ENCODE measurements at regions not wholly inside any gene's neighbourhood (a gene's known extent, or its start where the extent isn't known, plus 50 kb on each side); places are given as distances from the start of the nearest gene placed in this dataset.

DNA sequence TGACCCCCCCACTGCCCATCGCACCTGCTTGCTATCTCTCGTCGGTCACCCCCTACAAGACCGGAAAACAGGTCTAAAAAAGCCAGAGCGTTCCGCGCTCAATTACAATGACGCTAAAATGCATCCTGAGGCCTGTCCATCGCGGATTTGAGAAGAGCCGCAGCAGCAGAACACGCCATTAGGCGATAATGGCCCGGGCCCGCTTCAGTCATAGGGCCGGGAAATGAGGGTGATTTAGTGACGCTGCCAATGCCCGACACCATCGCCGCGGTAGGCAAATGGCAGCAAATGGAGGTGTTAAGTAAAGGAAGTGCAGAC lies 64.1 kb upstream of the SSX2IP start (continued):
- TF ChIP-seq ZSCAN18 (CRISPR knock-in tag; IDR thresholded peaks at IDR 0.05) (no peak), TP53 (CRISPR knock-in tag; IDR thresholded peaks at IDR 0.05) (no peak), ZNF671 (CRISPR knock-in tag; IDR thresholded peaks at IDR 0.05) (no peak)

DNA sequence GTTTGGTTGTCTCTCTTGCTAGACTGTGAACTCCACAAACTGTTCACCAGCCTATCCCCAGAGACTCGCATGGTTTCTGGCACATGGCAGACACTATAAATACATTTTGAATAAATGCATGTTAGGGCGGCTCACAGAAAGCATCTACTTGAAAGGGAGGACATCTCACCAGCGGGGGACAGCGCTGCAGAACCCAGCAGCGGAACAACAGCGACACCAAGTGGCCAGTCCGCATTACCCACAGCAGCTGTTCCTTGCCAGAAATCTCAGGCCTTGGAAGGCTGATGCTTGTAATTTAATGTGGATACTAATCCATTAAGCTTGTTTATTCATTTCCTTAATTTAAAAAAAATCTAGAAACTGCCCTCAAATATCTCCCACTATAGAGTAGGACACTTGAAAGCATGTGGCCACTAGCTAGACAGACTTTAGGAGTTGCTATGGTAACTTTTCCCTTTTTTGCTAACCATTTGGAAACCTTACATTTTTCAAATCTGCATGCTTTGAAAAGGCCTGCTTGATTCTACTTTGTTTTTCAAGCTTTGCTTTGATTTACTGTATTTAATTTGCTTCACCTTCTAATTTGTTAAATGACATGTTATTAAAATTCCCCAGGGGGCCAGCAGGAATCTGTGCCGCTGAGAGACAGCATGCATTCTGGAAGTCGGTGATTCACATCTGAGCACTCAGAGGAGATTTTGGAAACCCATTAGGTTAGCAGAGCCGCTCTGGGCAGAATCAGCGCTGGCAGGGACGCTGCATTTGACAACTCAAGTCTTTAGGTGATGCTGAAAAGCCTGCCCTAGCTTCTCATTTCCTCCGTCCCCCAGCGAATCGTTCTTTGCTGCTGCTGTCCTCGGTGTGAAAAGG lies 63.5 kb upstream of the SSX2IP start:
- CTCF ChIA-PET: interaction anchor here (0.6 to 2.5 kb wide), 22 partner anchors 14 to 1011 kb away, joined by 3 to 15 read pairs (median 4); partner anchors contain the start of genes GNG5 and SPATA1
- peak; percentile 78 for DNase-seq (ENCODE audit: low spot score)
- no peak overlapping the region for H3K27ac Mint-ChIP-seq
- H3K4me3 Mint-ChIP-seq: no peak overlapping the region
- no peaks in the 10 kb centered on the region for H3K36me3 Mint-ChIP-seq
- TF ChIP-seq ETV6 (CRISPR knock-in tag; IDR thresholded peaks at IDR 0.05) (no peak), NR3C1 (CRISPR knock-in tag; conservative IDR thresholded peaks at IDR 0.05; ENCODE audit: low read depth) (no peak), ZNF219 (CRISPR knock-in tag; IDR thresholded peaks at IDR 0.05; ENCODE audit: borderline replicate concordance) (no peak), NFE2L1 (CRISPR knock-in tag; IDR thresholded peaks at IDR 0.05) (no peak), JUN (CRISPR knock-in tag; IDR thresholded peaks at IDR 0.05) (no peak)
- TF ChIP-seq, protein P1, sequence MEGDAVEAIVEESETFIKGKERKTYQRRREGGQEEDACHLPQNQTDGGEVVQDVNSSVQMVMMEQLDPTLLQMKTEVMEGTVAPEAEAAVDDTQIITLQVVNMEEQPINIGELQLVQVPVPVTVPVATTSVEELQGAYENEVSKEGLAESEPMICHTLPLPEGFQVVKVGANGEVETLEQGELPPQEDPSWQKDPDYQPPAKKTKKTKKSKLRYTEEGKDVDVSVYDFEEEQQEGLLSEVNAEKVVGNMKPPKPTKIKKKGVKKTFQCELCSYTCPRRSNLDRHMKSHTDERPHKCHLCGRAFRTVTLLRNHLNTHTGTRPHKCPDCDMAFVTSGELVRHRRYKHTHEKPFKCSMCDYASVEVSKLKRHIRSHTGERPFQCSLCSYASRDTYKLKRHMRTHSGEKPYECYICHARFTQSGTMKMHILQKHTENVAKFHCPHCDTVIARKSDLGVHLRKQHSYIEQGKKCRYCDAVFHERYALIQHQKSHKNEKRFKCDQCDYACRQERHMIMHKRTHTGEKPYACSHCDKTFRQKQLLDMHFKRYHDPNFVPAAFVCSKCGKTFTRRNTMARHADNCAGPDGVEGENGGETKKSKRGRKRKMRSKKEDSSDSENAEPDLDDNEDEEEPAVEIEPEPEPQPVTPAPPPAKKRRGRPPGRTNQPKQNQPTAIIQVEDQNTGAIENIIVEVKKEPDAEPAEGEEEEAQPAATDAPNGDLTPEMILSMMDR (IDR thresholded peaks at IDR 0.05): peak; percentile 84
- TF ChIP-seq, protein P2, sequence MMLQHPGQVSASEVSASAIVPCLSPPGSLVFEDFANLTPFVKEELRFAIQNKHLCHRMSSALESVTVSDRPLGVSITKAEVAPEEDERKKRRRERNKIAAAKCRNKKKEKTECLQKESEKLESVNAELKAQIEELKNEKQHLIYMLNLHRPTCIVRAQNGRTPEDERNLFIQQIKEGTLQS (CRISPR knock-in tag; conservative IDR thresholded peaks at IDR 0.05): no peak
- TF ChIP-seq, protein P3, sequence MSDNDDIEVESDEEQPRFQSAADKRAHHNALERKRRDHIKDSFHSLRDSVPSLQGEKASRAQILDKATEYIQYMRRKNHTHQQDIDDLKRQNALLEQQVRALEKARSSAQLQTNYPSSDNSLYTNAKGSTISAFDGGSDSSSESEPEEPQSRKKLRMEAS (CRISPR knock-in tag; IDR thresholded peaks at IDR 0.05): 0 out of 2 replicates have a peak, but pooled peaks have one; percentile 21
- peaks cover 59% of the 10 kb centered on the region for H3K4me1 Mint-ChIP-seq
- H3K9me3 Mint-ChIP-seq: no peaks in the 10 kb centered on the region
- POLR2A ChIA-PET: interaction anchor here (0.5 kb wide), 1 partner anchor 236 kb away, joined by 3 read pairs; no protein-coding TSS in a partner anchor
- ATAC-seq: peak; percentile 89
- H3K27me3 Mint-ChIP-seq (ENCODE audit: low read depth): no peaks in the 10 kb centered on the region

DNA sequence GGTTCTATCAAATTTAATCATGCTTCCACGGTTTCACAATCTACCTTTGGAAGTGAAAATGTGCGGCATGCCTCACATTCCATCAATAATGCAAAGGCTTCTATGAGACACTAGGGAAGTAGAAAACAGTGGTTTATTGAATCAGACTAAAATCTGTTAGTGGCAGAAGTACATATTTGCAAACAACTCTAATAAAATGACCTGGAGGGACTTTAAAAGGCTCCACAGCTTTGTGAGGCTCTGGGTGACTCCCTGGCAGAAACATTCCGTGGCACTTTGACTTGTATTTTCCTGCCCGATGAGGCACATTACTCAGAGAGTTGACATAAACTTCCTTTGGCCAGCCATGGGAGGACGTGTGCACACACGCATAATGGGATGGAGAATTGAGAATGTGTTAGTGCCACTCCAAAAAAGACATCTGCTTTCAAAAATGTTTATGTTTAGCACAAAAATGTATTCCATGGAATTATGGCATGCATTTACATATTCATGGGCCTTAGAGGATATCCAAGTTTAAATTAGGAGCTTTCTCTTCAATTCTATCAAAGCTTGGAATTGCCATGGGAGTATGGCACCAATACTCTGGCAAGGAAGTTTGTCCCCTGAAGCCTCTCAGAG lies 60.0 kb upstream of the SSX2IP start:
- no peak for DNase-seq (ENCODE audit: low spot score)
- no peaks in the 10 kb centered on the region for H3K36me3 Mint-ChIP-seq
- no peaks in the 10 kb centered on the region for H3K27me3 Mint-ChIP-seq (ENCODE audit: low read depth)
- no peak overlapping the region for H3K4me3 Mint-ChIP-seq
- ChIA-PET POLR2A (no interaction called here), CTCF (interaction anchor here (1.1 to 1.3 kb wide), 4 partner anchors 25 to 146 kb away, joined by 3 read pairs; no protein-coding TSS in a partner anchor)
- H3K27ac Mint-ChIP-seq: no peak overlapping the region
- no peaks in the 10 kb centered on the region for H3K9me3 Mint-ChIP-seq
- peaks cover 36% of the 10 kb centered on the region for H3K4me1 Mint-ChIP-seq
- ATAC-seq: no peak
- TF ChIP-seq ZNF425 (CRISPR knock-in tag; conservative IDR thresholded peaks at IDR 0.05): no peak
- no peak for TF ChIP-seq ESRRA (CRISPR knock-in tag; IDR thresholded peaks at IDR 0.05; ENCODE audit: borderline replicate concordance)
- TF ChIP-seq EMX1 (CRISPR knock-in tag; IDR thresholded peaks at IDR 0.05): no peak
- TF ChIP-seq FOXK1 (CRISPR knock-in tag; IDR thresholded peaks at IDR 0.05): no peak
- no peak for TF ChIP-seq FOXP1 (CRISPR knock-in tag; IDR thresholded peaks at IDR 0.05; ENCODE audit: borderline replicate concordance)
- TF ChIP-seq PRDM15 (CRISPR knock-in tag; IDR thresholded peaks at IDR 0.05): no peak
- TF ChIP-seq, protein P4, sequence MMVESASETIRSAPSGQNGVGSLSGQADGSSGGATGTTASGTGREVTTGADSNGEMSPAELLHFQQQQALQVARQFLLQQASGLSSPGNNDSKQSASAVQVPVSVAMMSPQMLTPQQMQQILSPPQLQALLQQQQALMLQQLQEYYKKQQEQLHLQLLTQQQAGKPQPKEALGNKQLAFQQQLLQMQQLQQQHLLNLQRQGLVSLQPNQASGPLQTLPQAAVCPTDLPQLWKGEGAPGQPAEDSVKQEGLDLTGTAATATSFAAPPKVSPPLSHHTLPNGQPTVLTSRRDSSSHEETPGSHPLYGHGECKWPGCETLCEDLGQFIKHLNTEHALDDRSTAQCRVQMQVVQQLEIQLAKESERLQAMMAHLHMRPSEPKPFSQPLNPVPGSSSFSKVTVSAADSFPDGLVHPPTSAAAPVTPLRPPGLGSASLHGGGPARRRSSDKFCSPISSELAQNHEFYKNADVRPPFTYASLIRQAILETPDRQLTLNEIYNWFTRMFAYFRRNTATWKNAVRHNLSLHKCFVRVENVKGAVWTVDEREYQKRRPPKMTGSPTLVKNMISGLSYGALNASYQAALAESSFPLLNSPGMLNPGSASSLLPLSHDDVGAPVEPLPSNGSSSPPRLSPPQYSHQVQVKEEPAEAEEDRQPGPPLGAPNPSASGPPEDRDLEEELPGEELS (CRISPR knock-in tag; IDR thresholded peaks at IDR 0.05): no peak
- TF ChIP-seq, protein P5, sequence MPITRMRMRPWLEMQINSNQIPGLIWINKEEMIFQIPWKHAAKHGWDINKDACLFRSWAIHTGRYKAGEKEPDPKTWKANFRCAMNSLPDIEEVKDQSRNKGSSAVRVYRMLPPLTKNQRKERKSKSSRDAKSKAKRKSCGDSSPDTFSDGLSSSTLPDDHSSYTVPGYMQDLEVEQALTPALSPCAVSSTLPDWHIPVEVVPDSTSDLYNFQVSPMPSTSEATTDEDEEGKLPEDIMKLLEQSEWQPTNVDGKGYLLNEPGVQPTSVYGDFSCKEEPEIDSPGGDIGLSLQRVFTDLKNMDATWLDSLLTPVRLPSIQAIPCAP (CRISPR knock-in tag; IDR thresholded peaks at IDR 0.05): no peak

Measured in WTC11 (cell line).